ENCODE measurements at regions not wholly inside any gene's neighbourhood (a gene's known extent, or its start where the extent isn't known, plus 50 kb on each side); places are given as distances from the start of the nearest gene placed in this dataset.

GRCh38 chr3:67798412-67798811 is 144.0 kb upstream of the SUCLG2 start:
- TF ChIP-seq CTCF (conservative IDR thresholded peaks at IDR 0.05; ENCODE audit: low read length): no peak
- TF ChIP-seq EZH2phosphoT487 (IDR thresholded peaks at IDR 0.05; ENCODE audit: borderline replicate concordance, low read depth, low read length): no peak
